Mesenchymal stem cell (in vitro differentiated cells and primary cell): ENCODE measurements at regions not wholly inside any gene's neighbourhood (a gene's known extent, or its start where the extent isn't known, plus 50 kb on each side); places are given as distances from the start of the nearest gene placed in this dataset.
"Not testable (repeated sequence)": the region's sequence is repeated elsewhere in the genome, so short reads cannot be mapped to it uniquely, and the experiment has no call there.

Source experiments
- DNase-seq: peaks from one replicate; pipeline ENCODE4 v3.0.0-alpha.2; 2013
- H2AFZ ChIP-seq: one replicate; pipeline ENCODE4 v1.6.1; 2013; ENCODE audit warnings: low read depth, mild to moderate bottlenecking, control low read depth, inconsistent platforms, low read length, moderate library complexity
- H2AK5ac ChIP-seq: 2 replicates; pipeline ENCODE4 v1.6.1; 2013; ENCODE audit warnings: low read length, moderate library complexity, mild to moderate bottlenecking, inconsistent platforms; ENCODE audit not compliant: severe bottlenecking
- H2BK120ac ChIP-seq: one replicate; pipeline ENCODE4 v1.6.1; 2013; ENCODE audit warnings: low read depth, mild to moderate bottlenecking, inconsistent platforms, low read length, moderate library complexity
- H2BK12ac ChIP-seq, 2 experiments: one replicate each; pipeline ENCODE4 v1.6.1; 2013; ENCODE audit warnings: inconsistent platforms in 2 of 2, low read length in 2 of 2, mild to moderate bottlenecking in 2 of 2, moderate library complexity in 2 of 2, control low read depth in 1 of 2
- H2BK15ac ChIP-seq: one replicate; pipeline ENCODE4 v1.6.1; 2013; ENCODE audit warnings: mild to moderate bottlenecking, low read depth, inconsistent platforms; ENCODE audit not compliant: poor library complexity, severe bottlenecking
- H2BK5ac ChIP-seq: 2 replicates; pipeline ENCODE4 v1.6.1; 2013; ENCODE audit warnings: low read depth, mild to moderate bottlenecking, low read length, control low read depth, inconsistent platforms; ENCODE audit not compliant: poor library complexity, severe bottlenecking
- H3K14ac ChIP-seq, 2 experiments: one replicate each; pipeline ENCODE4 v1.6.1; 2013; ENCODE audit warnings: inconsistent platforms in 2 of 2, low read length in 2 of 2, control low read depth in 1 of 2, mild to moderate bottlenecking in 1 of 2, moderate library complexity in 1 of 2
- H3K18ac ChIP-seq, 2 experiments: one replicate each; pipeline ENCODE4 v1.6.1; 2013; ENCODE audit warnings: inconsistent platforms in 2 of 2, low read length in 2 of 2, control low read depth in 1 of 2, low read depth in 1 of 2, mild to moderate bottlenecking in 1 of 2
- H3K23ac ChIP-seq, 2 experiments: one replicate each; pipeline ENCODE4 v1.6.1; 2013; ENCODE audit warnings: inconsistent platforms in 2 of 2, low read length in 2 of 2, mild to moderate bottlenecking in 2 of 2, moderate library complexity in 2 of 2, control low read depth in 1 of 2
- H3K27ac ChIP-seq: 2 replicates; pipeline ENCODE4 v1.5.1; 2013; ENCODE audit warnings: mild to moderate bottlenecking, moderate library complexity, low read length, control low read depth, inconsistent platforms; ENCODE audit not compliant: poor library complexity, severe bottlenecking
- H3K27me3 ChIP-seq, 2 experiments: 2 replicates each; pipeline versions ENCODE4 v1.6.1 to v1.7.0; 2013; ENCODE audit warnings: low read length in 2 of 2, mild to moderate bottlenecking in 2 of 2, moderate library complexity in 2 of 2, control low read depth in 1 of 2, inconsistent platforms in 1 of 2; ENCODE audit not compliant: control insufficient read depth in 1 of 2, insufficient read depth in 1 of 2
- H3K36me3 ChIP-seq, 2 experiments: 2 replicates each; pipeline versions ENCODE4 v1.6.1 to v1.7.0; 2013; ENCODE audit warnings: low read length in 2 of 2, control low read depth in 1 of 2, inconsistent platforms in 1 of 2, low read depth in 1 of 2, mild to moderate bottlenecking in 1 of 2; ENCODE audit not compliant: insufficient read depth in 2 of 2, control insufficient read depth in 1 of 2
- H3K4ac ChIP-seq, 2 experiments: one replicate each; pipeline ENCODE4 v1.6.1; 2013; ENCODE audit warnings: inconsistent platforms in 2 of 2, low read length in 2 of 2, mild to moderate bottlenecking in 2 of 2, moderate library complexity in 2 of 2, control low read depth in 1 of 2, low read depth in 1 of 2
- H3K4me1 ChIP-seq: 2 replicates; pipeline ENCODE4 v1.6.1; 2013; ENCODE audit warnings: low read depth, low read length, control low read depth; ENCODE audit not compliant: control insufficient read depth, insufficient read depth
- H3K4me2 ChIP-seq: 2 replicates; pipeline ENCODE4 v1.6.1; 2013; ENCODE audit warnings: low read length, mild to moderate bottlenecking, inconsistent platforms; ENCODE audit not compliant: poor library complexity, severe bottlenecking
- H3K4me3 ChIP-seq, 2 experiments: 2 replicates each; pipeline versions ENCODE4 v1.5.1 to v1.7.0; 2013; ENCODE audit warnings: low read length in 2 of 2, mild to moderate bottlenecking in 2 of 2, control low read depth in 1 of 2, low read depth in 1 of 2; ENCODE audit not compliant: insufficient read depth in 1 of 2
- H3K79me1 ChIP-seq: replicated peaks from 2 replicates; pipeline ENCODE4 v1.6.1; 2013; ENCODE audit warnings: mild to moderate bottlenecking, control low read depth, low read length, inconsistent platforms; ENCODE audit not compliant: poor library complexity, severe bottlenecking
- H3K9ac ChIP-seq: 2 replicates; pipeline ENCODE4 v1.7.0; 2013; ENCODE audit warnings: mild to moderate bottlenecking, low read length, moderate library complexity
- H3K9me3 ChIP-seq: 2 replicates; pipeline ENCODE4 v1.7.0; 2013; ENCODE audit warnings: mild to moderate bottlenecking, low read length; ENCODE audit not compliant: control insufficient read depth
- H4K8ac ChIP-seq: one replicate; pipeline ENCODE4 v1.6.1; 2013; ENCODE audit warnings: inconsistent platforms, mild to moderate bottlenecking, low read length, moderate library complexity
- H4K91ac ChIP-seq: one replicate; pipeline ENCODE4 v1.6.1; 2013; ENCODE audit warnings: mild to moderate bottlenecking, low read length, inconsistent platforms
- WGBS: methylation state at CpG from one replicate; pipeline ENCODE4 v1.1.7; 2013; ENCODE audit warnings: mixed read lengths; 5-methylcytosine and 5-hydroxymethylcytosine counted together

GRCh38 chr3:147521646-147522045 is 112.5 kb downstream of the ZIC1 start:
- no peak overlapping the region for H4K91ac ChIP-seq
- no peak overlapping the region for H2BK15ac ChIP-seq
- H2AK5ac ChIP-seq, result no peak overlapping the region
- no peaks in the 10 kb centered on the region for H3K36me3 ChIP-seq
- H2BK5ac ChIP-seq, result no peak overlapping the region
- H3K4me2 ChIP-seq, result no peak overlapping the region
- no peak overlapping the region for H3K4me3 ChIP-seq
- no peaks in the 10 kb centered on the region for H3K27me3 ChIP-seq
- no peak overlapping the region for H3K23ac ChIP-seq
- peaks cover 7% of the 10 kb centered on the region for H3K9me3 ChIP-seq
- 20% methylated on average over 2 of the region's 3 CpGs for WGBS
- no peak overlapping the region for H3K4ac ChIP-seq
- no peaks in the 10 kb centered on the region for H3K4me1 ChIP-seq
- DNase-seq, result no peak
- H3K79me1 ChIP-seq, result no peaks in the 10 kb centered on the region
- H3K18ac ChIP-seq, result no peak overlapping the region
- H2AFZ ChIP-seq, result no peak overlapping the region
- no peak overlapping the region for H3K14ac ChIP-seq
- H2BK120ac ChIP-seq, result no peak overlapping the region
- no peak overlapping the region for H3K9ac ChIP-seq
- no peak overlapping the region for H2BK12ac ChIP-seq
- H4K8ac ChIP-seq, result no peak overlapping the region
- no peak overlapping the region for H3K27ac ChIP-seq

DNA sequence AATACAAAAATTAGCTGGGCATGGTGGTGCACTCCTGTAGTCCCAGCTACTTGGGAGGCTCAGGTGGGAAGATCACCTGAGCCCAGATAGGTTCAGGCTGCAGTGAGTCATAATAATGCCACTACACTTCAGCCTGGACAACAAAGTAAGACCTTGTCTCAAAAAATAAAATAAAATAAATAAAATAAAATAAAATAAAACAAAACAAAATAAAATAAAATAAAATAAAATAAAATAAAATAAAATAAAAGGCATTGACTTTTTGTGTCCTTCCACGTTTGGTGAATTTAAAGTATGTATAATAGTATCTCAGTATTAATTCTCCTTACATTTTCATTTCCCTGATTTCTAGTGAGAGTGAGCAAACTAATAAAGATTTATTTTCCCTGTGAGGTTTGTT is 113.6 kb downstream of the ZIC1 start:
- H3K23ac ChIP-seq, H4K8ac ChIP-seq, H3K18ac ChIP-seq, H3K27ac ChIP-seq, H3K4ac ChIP-seq, H3K27me3 ChIP-seq, H3K4me3 ChIP-seq, H3K9ac ChIP-seq, H3K4me1 ChIP-seq, H2AFZ ChIP-seq, H3K14ac ChIP-seq, H3K4me2 ChIP-seq, DNase-seq, H2BK120ac ChIP-seq, H2AK5ac ChIP-seq, H3K79me1 ChIP-seq, H3K36me3 ChIP-seq, H2BK12ac ChIP-seq, H2BK15ac ChIP-seq, H4K91ac ChIP-seq, H2BK5ac ChIP-seq: not testable (repeated sequence)
- peaks cover 17% of the 10 kb centered on the region for H3K9me3 ChIP-seq
- no CpG with 5 or more reads among the region's 1 CpG for WGBS

GRCh38 chr3:147529551-147529950 is 120.4 kb downstream of the ZIC1 start:
- Histone ChIP-seq H2BK120ac (no peak overlapping the region), H3K27me3 (no peaks in the 10 kb centered on the region)
- 100% methylated on average over 1 of the region's 2 CpGs for WGBS

GRCh38 chr3:147538034-147538433 is 128.9 kb downstream of the ZIC1 start:
- Histone ChIP-seq H3K9ac (no peak overlapping the region), H3K18ac (no peak overlapping the region), H3K14ac (no peak overlapping the region), H3K4me1 (no peaks in the 10 kb centered on the region), H3K4ac (no peak overlapping the region), H2BK12ac (no peak overlapping the region), H2AK5ac (no peak overlapping the region), H3K4me3 (no peak overlapping the region), H2AFZ (no peak overlapping the region), H3K9me3 (peaks cover 36% of the 10 kb centered on the region), H3K27me3 (no peaks in the 10 kb centered on the region), H2BK15ac (no peak overlapping the region), H3K36me3 (no peaks in the 10 kb centered on the region), H2BK120ac (no peak overlapping the region), H4K91ac (no peak overlapping the region), H3K4me2 (no peak overlapping the region), H3K79me1 (no peaks in the 10 kb centered on the region), H2BK5ac (no peak overlapping the region), H3K27ac (no peak overlapping the region), H3K23ac (no peak overlapping the region), H4K8ac (no peak overlapping the region)
- no peak for DNase-seq
- WGBS, result 52% methylated on average over 3 of the region's 4 CpGs

More at GRCh38 chr3:147529551-147529950, 120.4 kb downstream of the ZIC1 start:
- Histone ChIP-seq H3K4ac (no peak overlapping the region), H2BK12ac (no peak overlapping the region), H3K9ac (no peak overlapping the region), H3K79me1 (no peaks in the 10 kb centered on the region), H2AFZ (no peak overlapping the region), H3K9me3 (peaks cover 17% of the 10 kb centered on the region), H2BK15ac (no peak overlapping the region), H3K4me2 (no peak overlapping the region), H3K4me3 (no peak overlapping the region), H3K23ac (no peak overlapping the region), H2BK5ac (no peak overlapping the region), H3K36me3 (no peaks in the 10 kb centered on the region), H3K18ac (no peak overlapping the region), H2AK5ac (no peak overlapping the region), H3K14ac (no peak overlapping the region), H3K27ac (no peak overlapping the region), H4K8ac (no peak overlapping the region), H3K4me1 (no peaks in the 10 kb centered on the region), H4K91ac (no peak overlapping the region)
- DNase-seq, result no peak
